ENCODE measurements at regions not wholly inside any gene's neighbourhood (a gene's known extent, or its start where the extent isn't known, plus 50 kb on each side); places are given as distances from the start of the nearest gene placed in this dataset.

- H3K4me3 ChIP-seq (ENCODE audit: low read depth, low read length): no peak overlapping the region
- H3K27me3 ChIP-seq (ENCODE audit: control insufficient read depth, insufficient read depth, low read length): peaks cover 96% of the 10 kb centered on the region
- no peak overlapping the region for H3K9ac ChIP-seq (ENCODE audit: low read depth, low read length)
- no peaks in the 10 kb centered on the region for H3K36me3 ChIP-seq (ENCODE audit: control insufficient read depth, insufficient read depth, low read length)
- H3K4me1 ChIP-seq (ENCODE audit: control insufficient read depth, insufficient read depth, low read length): peaks cover 3% of the 10 kb centered on the region
- no peaks in the 10 kb centered on the region for H3K9me3 ChIP-seq (ENCODE audit: control insufficient read depth, insufficient read depth, low read length)
These were observed 55.2 kb downstream of the GCC1 start for GRCh38 chr7:127530148-127530547.

- Histone ChIP-seq H3K4me3 (ENCODE audit: low read depth, low read length) (no peak overlapping the region), H3K4me1 (ENCODE audit: control insufficient read depth, insufficient read depth, low read length) (no peaks in the 10 kb centered on the region), H3K27me3 (ENCODE audit: control insufficient read depth, insufficient read depth, low read length) (peaks cover 96% of the 10 kb centered on the region), H3K9ac (ENCODE audit: low read depth, low read length) (no peak overlapping the region), H3K9me3 (ENCODE audit: control insufficient read depth, insufficient read depth, low read length) (no peaks in the 10 kb centered on the region), H3K36me3 (ENCODE audit: control insufficient read depth, insufficient read depth, low read length) (no peaks in the 10 kb centered on the region)
These were observed 57.8 kb downstream of the GCC1 start for GRCh38 chr7:127527561-127527960.

- Histone ChIP-seq H3K4me3 (ENCODE audit: low read depth, low read length) (no peak overlapping the region), H3K9ac (ENCODE audit: low read depth, low read length) (no peak overlapping the region), H3K36me3 (ENCODE audit: control insufficient read depth, insufficient read depth, low read length) (no peaks in the 10 kb centered on the region), H3K9me3 (ENCODE audit: control insufficient read depth, insufficient read depth, low read length) (no peaks in the 10 kb centered on the region), H3K4me1 (ENCODE audit: control insufficient read depth, insufficient read depth, low read length) (no peaks in the 10 kb centered on the region), H3K27me3 (ENCODE audit: control insufficient read depth, insufficient read depth, low read length) (peaks cover 83% of the 10 kb centered on the region)
These were observed 59.4 kb downstream of the GCC1 start for GRCh38 chr7:127525866-127526480.

- no peaks in the 10 kb centered on the region for H3K4me1 ChIP-seq (ENCODE audit: control insufficient read depth, insufficient read depth, low read length)
- no peak overlapping the region for H3K4me3 ChIP-seq (ENCODE audit: low read depth, low read length)
- H3K27me3 ChIP-seq (ENCODE audit: control insufficient read depth, insufficient read depth, low read length): peaks cover 28% of the 10 kb centered on the region
- H3K36me3 ChIP-seq (ENCODE audit: control insufficient read depth, insufficient read depth, low read length): no peaks in the 10 kb centered on the region
- H3K9me3 ChIP-seq (ENCODE audit: control insufficient read depth, insufficient read depth, low read length): no peaks in the 10 kb centered on the region
- H3K9ac ChIP-seq (ENCODE audit: low read depth, low read length): no peak overlapping the region
These were observed 69.1 kb downstream of the GCC1 start for GRCh38 chr7:127516320-127516719.

- no peaks in the 10 kb centered on the region for H3K9me3 ChIP-seq (ENCODE audit: control insufficient read depth, insufficient read depth, low read length)
- H3K27me3 ChIP-seq (ENCODE audit: control insufficient read depth, insufficient read depth, low read length): peaks cover 28% of the 10 kb centered on the region
- H3K4me3 ChIP-seq (ENCODE audit: low read depth, low read length): no peak overlapping the region
- no peaks in the 10 kb centered on the region for H3K4me1 ChIP-seq (ENCODE audit: control insufficient read depth, insufficient read depth, low read length)
- H3K9ac ChIP-seq (ENCODE audit: low read depth, low read length): no peak overlapping the region
- no peaks in the 10 kb centered on the region for H3K36me3 ChIP-seq (ENCODE audit: control insufficient read depth, insufficient read depth, low read length)
These were observed 70.9 kb downstream of the GCC1 start for GRCh38 chr7:127514499-127514898.

GRCh38 chr7:127513311-127513710 is 72.1 kb downstream of the GCC1 start:
- no peak overlapping the region for H3K9ac ChIP-seq (ENCODE audit: low read depth, low read length)
- H3K4me1 ChIP-seq (ENCODE audit: control insufficient read depth, insufficient read depth, low read length): no peaks in the 10 kb centered on the region
- H3K4me3 ChIP-seq (ENCODE audit: low read depth, low read length): no peak overlapping the region
- H3K36me3 ChIP-seq (ENCODE audit: control insufficient read depth, insufficient read depth, low read length): no peaks in the 10 kb centered on the region
- no peaks in the 10 kb centered on the region for H3K9me3 ChIP-seq (ENCODE audit: control insufficient read depth, insufficient read depth, low read length)
- peaks cover 23% of the 10 kb centered on the region for H3K27me3 ChIP-seq (ENCODE audit: control insufficient read depth, insufficient read depth, low read length)

GRCh38 chr7:127512663-127513062 is 72.7 kb downstream of the GCC1 start:
- Histone ChIP-seq H3K36me3 (ENCODE audit: control insufficient read depth, insufficient read depth, low read length) (no peaks in the 10 kb centered on the region), H3K4me1 (ENCODE audit: control insufficient read depth, insufficient read depth, low read length) (no peaks in the 10 kb centered on the region), H3K9ac (ENCODE audit: low read depth, low read length) (no peak overlapping the region), H3K4me3 (ENCODE audit: low read depth, low read length) (no peak overlapping the region), H3K27me3 (ENCODE audit: control insufficient read depth, insufficient read depth, low read length) (peaks cover 23% of the 10 kb centered on the region), H3K9me3 (ENCODE audit: control insufficient read depth, insufficient read depth, low read length) (no peaks in the 10 kb centered on the region)

- H3K4me1 ChIP-seq (ENCODE audit: control insufficient read depth, insufficient read depth, low read length): no peaks in the 10 kb centered on the region
- H3K4me3 ChIP-seq (ENCODE audit: low read depth, low read length): no peak overlapping the region
- H3K36me3 ChIP-seq (ENCODE audit: control insufficient read depth, insufficient read depth, low read length): no peaks in the 10 kb centered on the region
These were observed 80.7 kb downstream of the GCC1 start for GRCh38 chr7:127504715-127505114.

GRCh38 chr7:127501817-127502216 is 83.6 kb downstream of the GCC1 start:
- no peaks in the 10 kb centered on the region for H3K4me1 ChIP-seq (ENCODE audit: control insufficient read depth, insufficient read depth, low read length)
- no peaks in the 10 kb centered on the region for H3K36me3 ChIP-seq (ENCODE audit: control insufficient read depth, insufficient read depth, low read length)
- H3K9me3 ChIP-seq (ENCODE audit: control insufficient read depth, insufficient read depth, low read length): no peaks in the 10 kb centered on the region
- no peak overlapping the region for H3K9ac ChIP-seq (ENCODE audit: low read depth, low read length)
- no peak overlapping the region for H3K4me3 ChIP-seq (ENCODE audit: low read depth, low read length)
- H3K27me3 ChIP-seq (ENCODE audit: control insufficient read depth, insufficient read depth, low read length): no peaks in the 10 kb centered on the region

More at GRCh38 chr7:127504715-127505114, 80.7 kb downstream of the GCC1 start:
- Histone ChIP-seq H3K27me3 (ENCODE audit: control insufficient read depth, insufficient read depth, low read length) (no peaks in the 10 kb centered on the region), H3K9ac (ENCODE audit: low read depth, low read length) (no peak overlapping the region), H3K9me3 (ENCODE audit: control insufficient read depth, insufficient read depth, low read length) (no peaks in the 10 kb centered on the region)

GRCh38 chr7:127487381-127487780 is 94.9 kb upstream of the ZNF800 start:
- no peak overlapping the region for H3K4me3 ChIP-seq (ENCODE audit: low read depth, low read length)
- H3K4me1 ChIP-seq (ENCODE audit: control insufficient read depth, insufficient read depth, low read length): no peaks in the 10 kb centered on the region
- H3K9ac ChIP-seq (ENCODE audit: low read depth, low read length): no peak overlapping the region
- no peaks in the 10 kb centered on the region for H3K36me3 ChIP-seq (ENCODE audit: control insufficient read depth, insufficient read depth, low read length)
- no peaks in the 10 kb centered on the region for H3K27me3 ChIP-seq (ENCODE audit: control insufficient read depth, insufficient read depth, low read length)
- no peaks in the 10 kb centered on the region for H3K9me3 ChIP-seq (ENCODE audit: control insufficient read depth, insufficient read depth, low read length)

GRCh38 chr7:127486654-127487053 is 94.1 kb upstream of the ZNF800 start:
- Histone ChIP-seq H3K36me3 (ENCODE audit: control insufficient read depth, insufficient read depth, low read length) (no peaks in the 10 kb centered on the region), H3K9ac (ENCODE audit: low read depth, low read length) (no peak overlapping the region), H3K9me3 (ENCODE audit: control insufficient read depth, insufficient read depth, low read length) (no peaks in the 10 kb centered on the region), H3K4me3 (ENCODE audit: low read depth, low read length) (no peak overlapping the region), H3K27me3 (ENCODE audit: control insufficient read depth, insufficient read depth, low read length) (no peaks in the 10 kb centered on the region), H3K4me1 (ENCODE audit: control insufficient read depth, insufficient read depth, low read length) (no peaks in the 10 kb centered on the region)

GRCh38 chr7:127485482-127485881 is 93.0 kb upstream of the ZNF800 start:
- Histone ChIP-seq H3K9ac (ENCODE audit: low read depth, low read length) (no peak overlapping the region), H3K9me3 (ENCODE audit: control insufficient read depth, insufficient read depth, low read length) (no peaks in the 10 kb centered on the region), H3K27me3 (ENCODE audit: control insufficient read depth, insufficient read depth, low read length) (no peaks in the 10 kb centered on the region), H3K4me1 (ENCODE audit: control insufficient read depth, insufficient read depth, low read length) (no peaks in the 10 kb centered on the region), H3K4me3 (ENCODE audit: low read depth, low read length) (no peak overlapping the region), H3K36me3 (ENCODE audit: control insufficient read depth, insufficient read depth, low read length) (no peaks in the 10 kb centered on the region)

Data from iPS-15b (cell line).